HCT116 (cell line): ENCODE measurements at regions not wholly inside any gene's neighbourhood (a gene's known extent, or its start where the extent isn't known, plus 50 kb on each side); places are given as distances from the start of the nearest gene placed in this dataset.

Source experiments
- ATAC-seq: fragments of 200-7000 bp; cut with Tn5 transposase; 2 replicates; pipeline ENCODE4 v1.9.1; 2020; ENCODE audit warnings: mild to moderate bottlenecking, moderate library complexity
- BruUV-seq: library from RNA; stranded (reverse); fragments of 400-500 nt; replicated peaks from 2 replicates; lab custom pipeline; 2021; lab: Mats Ljungman, UMichigan
- CTCF ChIA-PET: fragments of 300-600 bp; sonication (Branson Sonifier 250); formaldehyde crosslinking; loops from one replicate; lab custom pipeline; 2021; ENCODE audit warnings: antibody characterized with exemption; lab: Charles Lee
- POLR2A ChIA-PET: fragments of 300-600, 350-600 bp; sonication (Branson Sonifier 250); formaldehyde crosslinking; loops from one replicate; lab custom pipeline; 2021; ENCODE audit warnings: antibody characterized with exemption; lab: Charles Lee
- RAD21 ChIA-PET, 2 experiments: fragments of 300-600 bp; sonication (Branson Sonifier 250); formaldehyde crosslinking; loops; one replicate each; lab custom pipeline; 2023; ENCODE audit warnings: low total read pairs in 2 of 2; ENCODE audit not compliant: uncharacterized antibody in 2 of 2, unreplicated experiment in 2 of 2, low non-redundant PET in 1 of 2; lab: Charles Lee
- DNase-seq: peaks from one replicate; pipeline ENCODE4 v3.0.0-alpha.2; 2010; ENCODE audit warnings: low read depth, low spot score
- H2AFZ ChIP-seq: fragments of 200-600 bp; shearing (Covaris generic), sonication (generic); 2 replicates; pipeline ENCODE4 v1.6.1; 2017; ENCODE audit warnings: low read depth, mixed run types, mixed read lengths, antibody characterized with exemption, low read length; ENCODE audit not compliant: poor library complexity, severe bottlenecking
- H3K27ac ChIP-seq: 2 replicates; pipeline ENCODE4 v1.5.1; 2012; ENCODE audit warnings: low read depth, low read length
- H3K27me3 ChIP-seq: fragments of 200-600 bp; sonication (generic); 2 replicates; pipeline ENCODE4 v1.6.1; 2016; ENCODE audit warnings: mixed run types, low read length, mixed read lengths; ENCODE audit not compliant: insufficient read depth
- H3K36me3 ChIP-seq, 2 experiments: fragments of 200-500 bp in 1 of 2; fragments of 200-600 bp in 1 of 2; sonication (Bioruptor generic) in 1 of 2; sonication (generic) in 1 of 2; 2 replicates each; pipeline versions ENCODE4 v1.5.1 to v1.6.1; 2014 to 2016; ENCODE audit warnings: low read length in 2 of 2, inconsistent platforms in 1 of 2, mixed read lengths in 1 of 2, mixed run types in 1 of 2; ENCODE audit not compliant: insufficient read depth in 2 of 2, control insufficient read depth in 1 of 2
- H3K4me1 ChIP-seq, 2 experiments: fragments of 200-600 bp in 1 of 2; sonication (generic) in 1 of 2; 2 replicates each; pipeline versions ENCODE4 v1.5.1 to v1.6.1; 2012 to 2017; ENCODE audit warnings: low read length in 2 of 2, inconsistent platforms in 1 of 2, mild to moderate bottlenecking in 1 of 2, mixed read lengths in 1 of 2, mixed run types in 1 of 2, moderate library complexity in 1 of 2; ENCODE audit not compliant: insufficient read depth in 2 of 2, control insufficient read depth in 1 of 2
- H3K4me2 ChIP-seq: fragments of 200-600 bp; sonication (generic); 2 replicates; pipeline ENCODE4 v1.6.1; 2017; ENCODE audit warnings: mixed run types, low read length, mixed read lengths
- H3K4me3 ChIP-seq, 2 experiments: fragments of 200-600 bp in 1 of 2; sonication (generic) in 1 of 2; replicated peaks in 1 of 2; 2 replicates each; pipeline ENCODE4 v1.5.1; 2011 to 2016; ENCODE audit warnings: low read length in 2 of 2, control low read depth in 1 of 2, low read depth in 1 of 2, mild to moderate bottlenecking in 1 of 2, mixed read lengths in 1 of 2, mixed run types in 1 of 2
- H3K79me2 ChIP-seq: fragments of 200-600 bp; sonication (generic); 2 replicates; pipeline ENCODE4 v1.6.1; 2017; ENCODE audit warnings: mild to moderate bottlenecking, mixed run types, low read length, moderate library complexity, mixed read lengths; ENCODE audit not compliant: insufficient read depth
- H3K9ac ChIP-seq: fragments of 200-600 bp; sonication (generic); 2 replicates; pipeline ENCODE4 v1.6.1; 2016; ENCODE audit warnings: low read length, mixed read lengths
- H3K9me2 ChIP-seq: fragments of 200-600 bp; sonication (generic), shearing (Covaris generic); 2 replicates; pipeline ENCODE4 v1.6.1; 2017; ENCODE audit warnings: mixed run types, mild to moderate bottlenecking, moderate library complexity; ENCODE audit not compliant: insufficient read depth
- H3K9me3 ChIP-seq, 2 experiments: fragments of 200-500 bp in 1 of 2; fragments of 200-600 bp in 1 of 2; sonication (Bioruptor generic) in 1 of 2; sonication (generic) in 1 of 2; 2 replicates each; pipeline ENCODE4 v1.6.1; 2014 to 2017; ENCODE audit warnings: low read length in 2 of 2, mixed read lengths in 2 of 2, inconsistent platforms in 1 of 2, low read depth in 1 of 2, mild to moderate bottlenecking in 1 of 2, mixed run types in 1 of 2, moderate library complexity in 1 of 2; ENCODE audit not compliant: control insufficient read depth in 1 of 2, insufficient read depth in 1 of 2
- H4K20me1 ChIP-seq: fragments of 200-600 bp; sonication (generic), shearing (Covaris generic); 2 replicates; pipeline ENCODE4 v1.6.1; 2017; ENCODE audit warnings: mixed run types, mild to moderate bottlenecking, moderate library complexity; ENCODE audit not compliant: insufficient read depth
- CBX3 ChIP-seq: IDR thresholded peaks from 2 replicates; pipeline ENCODE4 v1.6.1; 2012; ENCODE audit warnings: low read depth
- EGR1 ChIP-seq: IDR thresholded peaks from 2 replicates; pipeline ENCODE4 v1.6.1; 2012; ENCODE audit warnings: low read depth
- RAD21 ChIP-seq: IDR thresholded peaks from 2 replicates; pipeline ENCODE4 v1.6.1; 2012; ENCODE audit warnings: low read depth, mild to moderate bottlenecking
- SIN3A ChIP-seq: IDR thresholded peaks from 2 replicates; pipeline ENCODE4 v1.6.1; 2012; ENCODE audit warnings: low read depth
- SP1 ChIP-seq: IDR thresholded peaks from 2 replicates; pipeline ENCODE4 v1.6.1; 2012; ENCODE audit warnings: low read depth
- TCF7L2 ChIP-seq: IDR thresholded peaks from 2 replicates; pipeline ENCODE4 v1.7.0; 2011; ENCODE audit warnings: borderline replicate concordance, inconsistent platforms; ENCODE audit not compliant: insufficient read depth, insufficient read length; ENCODE audit errors: extremely low read depth
- ZFX ChIP-seq: fragments of 450-650 bp; IDR thresholded peaks from 2 replicates; pipeline ENCODE4 v1.6.1; 2017
- ZNF274 ChIP-seq: fragments of 200-500 bp; sonication (Bioruptor generic); IDR thresholded peaks from 2 replicates; pipeline ENCODE4 v1.6.1; 2014; ENCODE audit warnings: mild to moderate bottlenecking, low read depth, low read length, inconsistent platforms
- intact Hi-C: fragments of 100-400 bp; cut with micrococcal nuclease; formaldehyde crosslinking; loops from 2 replicates; pipeline ENCODE4 v1.10.0; 2022
- TF ChIP-seq, protein P1 (sequence below): IDR thresholded peaks from 2 replicates; pipeline ENCODE4 v1.6.1; 2012
- TF ChIP-seq, protein P2 (sequence below): IDR thresholded peaks from 2 replicates; pipeline ENCODE4 v1.6.1; 2011; ENCODE audit warnings: mild to moderate bottlenecking, low read length, moderate library complexity; ENCODE audit not compliant: insufficient replicate concordance; ENCODE audit errors: extremely low read depth

DNA sequence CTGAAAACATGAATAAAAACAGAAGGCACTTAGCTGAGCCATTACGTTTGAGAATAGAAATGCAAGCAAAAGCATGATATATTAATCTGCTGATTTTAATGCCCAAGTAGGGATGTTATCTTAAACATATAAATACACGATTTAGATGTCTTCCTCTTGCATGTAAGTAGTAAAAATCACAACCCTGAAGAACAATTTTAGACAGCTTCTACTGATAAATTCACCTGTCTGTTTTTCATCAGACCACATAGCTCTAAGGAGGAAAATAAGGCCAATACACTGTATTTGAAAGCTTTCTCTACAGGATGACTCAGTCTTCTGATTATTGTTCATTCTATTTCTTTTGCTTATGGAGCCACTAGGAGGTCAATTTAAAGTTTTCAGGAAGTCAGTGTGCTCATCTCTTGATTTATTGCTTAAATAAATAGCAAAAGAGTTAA is 210.9 kb upstream of the CHRM2 start:
- DNase-seq, result no peak
- ChIA-PET POLR2A (no interaction called here), CTCF (no interaction called here), RAD21 (no interaction called here)
- H3K9me3 ChIP-seq, result peaks cover 2 to 7% of the 10 kb centered on the region in 2 experiments; a peak in 2 of 4 replicates
- no peaks in the 10 kb centered on the region for H3K9me2 ChIP-seq
- TF ChIP-seq ZFX (no peak), TCF7L2 (no peak), EGR1 (no peak), RAD21 (no peak), CBX3 (no peak), SP1 (no peak), SIN3A (no peak), ZNF274 (no peak)
- TF ChIP-seq, protein P1, sequence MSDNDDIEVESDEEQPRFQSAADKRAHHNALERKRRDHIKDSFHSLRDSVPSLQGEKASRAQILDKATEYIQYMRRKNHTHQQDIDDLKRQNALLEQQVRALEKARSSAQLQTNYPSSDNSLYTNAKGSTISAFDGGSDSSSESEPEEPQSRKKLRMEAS, result no peak
- TF ChIP-seq, protein P2, sequence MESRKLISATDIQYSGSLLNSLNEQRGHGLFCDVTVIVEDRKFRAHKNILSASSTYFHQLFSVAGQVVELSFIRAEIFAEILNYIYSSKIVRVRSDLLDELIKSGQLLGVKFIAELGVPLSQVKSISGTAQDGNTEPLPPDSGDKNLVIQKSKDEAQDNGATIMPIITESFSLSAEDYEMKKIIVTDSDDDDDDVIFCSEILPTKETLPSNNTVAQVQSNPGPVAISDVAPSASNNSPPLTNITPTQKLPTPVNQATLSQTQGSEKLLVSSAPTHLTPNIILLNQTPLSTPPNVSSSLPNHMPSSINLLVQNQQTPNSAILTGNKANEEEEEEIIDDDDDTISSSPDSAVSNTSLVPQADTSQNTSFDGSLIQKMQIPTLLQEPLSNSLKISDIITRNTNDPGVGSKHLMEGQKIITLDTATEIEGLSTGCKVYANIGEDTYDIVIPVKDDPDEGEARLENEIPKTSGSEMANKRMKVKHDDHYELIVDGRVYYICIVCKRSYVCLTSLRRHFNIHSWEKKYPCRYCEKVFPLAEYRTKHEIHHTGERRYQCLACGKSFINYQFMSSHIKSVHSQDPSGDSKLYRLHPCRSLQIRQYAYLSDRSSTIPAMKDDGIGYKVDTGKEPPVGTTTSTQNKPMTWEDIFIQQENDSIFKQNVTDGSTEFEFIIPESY, result no peak
- no peaks in the 10 kb centered on the region for H4K20me1 ChIP-seq
- H3K4me2 ChIP-seq, result no peak overlapping the region
- H3K4me1 ChIP-seq, result no peaks in the 10 kb centered on the region
- no peaks in the 10 kb centered on the region for H3K79me2 ChIP-seq
- no peak overlapping the region for H2AFZ ChIP-seq
- H3K27me3 ChIP-seq, result no peaks in the 10 kb centered on the region
- H3K9ac ChIP-seq, result no peak overlapping the region
- intact Hi-C loops, result no loop called here
- no peak for ATAC-seq
- no peaks in the 10 kb centered on the region for H3K36me3 ChIP-seq
- no peak overlapping the region for H3K27ac ChIP-seq
- no TSS peak for BruUV-seq
- H3K4me3 ChIP-seq, result no peak overlapping the region
